DMS153 treated with DMSO at 0.1 percent for 48 hours (cell line): ENCODE measurements at regions not wholly inside any gene's neighbourhood (a gene's known extent, or its start where the extent isn't known, plus 50 kb on each side); places are given as distances from the start of the nearest gene placed in this dataset.
"Not testable (repeated sequence)": the region's sequence is repeated elsewhere in the genome, so short reads cannot be mapped to it uniquely, and the experiment has no call there.

Source experiments
- DNase-seq: peaks from one replicate; lab custom pipeline; 2025; ENCODE audit not compliant: unreplicated experiment; lab: John Stamatoyannopoulos, UW

- no peak for DNase-seq
These were observed 315.7 kb upstream of the NT5E start for GRCh38 chr6:85134172-85134571.

DNA sequence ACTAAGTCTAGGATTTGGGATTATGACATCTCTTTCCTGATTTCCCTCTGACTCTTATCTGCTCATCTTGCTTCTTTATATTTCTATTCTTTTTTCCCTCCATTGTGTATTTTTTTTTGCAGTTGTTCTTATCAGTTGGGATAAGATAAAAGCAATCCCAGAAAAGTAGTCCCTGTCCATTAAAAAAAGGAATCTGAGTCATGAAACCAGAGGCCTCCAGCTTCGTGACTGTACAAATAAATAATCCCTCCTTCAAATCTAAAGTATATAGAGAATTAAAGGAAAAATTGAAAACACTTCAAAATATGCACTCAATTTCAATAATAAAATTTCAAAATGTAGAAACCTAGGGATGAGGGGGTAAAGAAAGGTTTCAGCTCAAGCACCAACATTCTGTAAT lies 317.8 kb upstream of the NT5E start:
- no peak for DNase-seq

DNA sequence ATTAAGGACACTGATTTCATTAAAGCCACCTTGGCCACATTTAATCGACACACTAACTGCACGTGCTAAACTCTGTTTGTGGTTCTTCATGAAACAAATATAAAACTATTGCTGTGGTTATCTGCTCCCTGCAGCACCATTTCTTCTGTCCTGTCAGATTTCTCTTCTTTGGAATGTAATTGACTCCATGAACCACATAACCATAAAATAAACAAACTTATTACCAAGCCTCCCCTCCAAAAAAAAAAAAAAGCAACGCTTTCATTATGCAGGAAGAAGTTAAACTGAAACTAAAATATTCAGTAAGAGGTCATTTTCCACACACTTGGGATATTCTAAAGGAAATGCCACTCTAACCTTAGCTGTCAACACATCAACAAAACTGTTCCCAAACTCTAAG lies 319.1 kb upstream of the NT5E start:
- DNase-seq: no peak

DNA sequence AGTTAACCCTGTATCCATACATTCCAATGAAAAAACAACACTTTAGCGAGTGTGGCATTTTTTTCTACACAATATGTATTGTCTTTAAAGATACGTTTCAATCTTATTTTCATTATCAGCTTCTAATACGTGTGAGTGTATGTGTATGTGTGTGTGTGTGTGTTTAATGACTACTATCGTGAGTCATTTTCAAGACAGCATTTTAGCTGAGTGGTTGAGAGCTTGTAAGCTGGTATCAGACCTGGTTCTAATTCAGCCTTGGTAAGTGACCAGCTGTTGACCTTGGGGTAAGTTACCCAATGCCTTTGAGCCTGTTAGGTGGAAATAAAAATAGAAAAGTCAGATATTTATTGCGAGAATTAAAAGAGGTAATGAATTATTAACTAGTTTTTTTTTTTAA lies 320.0 kb upstream of the NT5E start:
- no peak for DNase-seq

DNA sequence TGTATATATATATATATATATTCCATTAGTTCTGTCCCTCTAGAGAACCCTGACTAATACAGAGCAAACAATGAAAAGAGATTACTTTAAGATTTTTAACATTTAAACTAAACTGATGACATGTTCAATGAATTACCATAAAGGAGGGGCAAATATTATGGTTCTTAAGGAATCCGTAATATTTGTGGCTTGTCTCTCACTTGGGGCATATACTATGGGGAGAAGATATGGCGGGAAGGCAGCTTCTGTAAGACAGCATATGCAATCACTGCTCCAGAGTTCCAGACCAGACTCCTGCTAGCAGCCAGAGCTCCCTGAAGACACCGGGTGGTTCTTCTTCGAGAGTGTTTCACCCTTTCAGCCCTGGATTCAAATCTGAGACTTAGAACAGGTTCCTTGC lies 321.1 kb upstream of the NT5E start:
- no peak for DNase-seq

- not testable (repeated sequence) for DNase-seq
These were observed 321.6 kb upstream of the NT5E start for GRCh38 chr6:85128256-85128655.

- DNase-seq: no peak
These were observed 322.1 kb upstream of the NT5E start for GRCh38 chr6:85127696-85128243.

DNA sequence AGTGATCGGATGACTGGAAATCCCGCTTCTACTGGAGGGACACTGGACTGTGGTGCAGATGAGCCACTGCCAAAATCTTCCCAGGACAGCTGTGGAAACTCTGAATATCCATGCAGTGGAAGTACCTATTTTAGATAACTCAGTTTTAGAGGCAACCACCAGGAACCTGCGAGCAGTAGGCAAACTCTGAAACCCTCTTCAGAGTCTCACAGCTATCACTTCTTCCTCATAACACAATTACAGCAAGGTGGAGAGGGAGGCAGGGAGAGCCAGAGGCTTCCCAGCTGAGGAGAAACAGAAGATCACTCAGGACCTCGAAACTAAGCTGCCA lies 322.8 kb upstream of the NT5E start:
- DNase-seq: no peak

DNA sequence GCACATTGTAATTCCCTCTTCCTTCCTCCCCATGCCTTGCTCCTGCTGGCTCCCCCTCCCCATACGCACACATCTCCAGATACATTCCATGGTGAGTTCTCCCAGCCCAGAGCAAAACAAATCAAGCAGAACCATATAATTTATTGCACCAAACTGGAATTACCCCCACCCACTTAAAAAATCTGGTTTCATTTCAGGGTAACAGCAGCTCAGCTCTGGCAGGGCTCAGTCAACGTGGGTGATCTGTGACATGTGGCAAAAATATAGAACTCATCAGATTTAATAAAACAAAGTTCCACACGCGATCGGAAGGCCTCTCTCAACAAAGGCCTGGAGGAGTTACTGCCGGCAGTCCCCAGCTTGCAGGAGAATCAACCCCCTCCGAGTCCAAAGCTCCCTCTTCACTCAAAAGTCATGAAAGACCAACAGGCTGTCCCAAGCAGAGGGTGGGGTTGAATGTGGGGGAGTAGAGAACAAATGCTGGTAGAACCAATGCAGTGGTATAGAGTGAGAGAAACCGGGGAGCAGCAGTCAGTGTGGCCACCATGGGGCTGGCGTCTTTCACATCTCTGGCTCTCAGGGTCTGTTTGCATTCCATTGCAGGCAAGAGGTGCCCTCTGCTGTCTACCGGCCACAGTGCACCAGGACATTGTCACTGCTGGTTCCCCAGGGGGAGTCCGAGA lies 323.3 kb upstream of the NT5E start:
- no peak for DNase-seq

GRCh38 chr6:85125526-85125925 lies 324.4 kb upstream of the NT5E start:
- no peak for DNase-seq

- DNase-seq: no peak
These were observed 325.2 kb upstream of the NT5E start for GRCh38 chr6:85124472-85125354.

DNA sequence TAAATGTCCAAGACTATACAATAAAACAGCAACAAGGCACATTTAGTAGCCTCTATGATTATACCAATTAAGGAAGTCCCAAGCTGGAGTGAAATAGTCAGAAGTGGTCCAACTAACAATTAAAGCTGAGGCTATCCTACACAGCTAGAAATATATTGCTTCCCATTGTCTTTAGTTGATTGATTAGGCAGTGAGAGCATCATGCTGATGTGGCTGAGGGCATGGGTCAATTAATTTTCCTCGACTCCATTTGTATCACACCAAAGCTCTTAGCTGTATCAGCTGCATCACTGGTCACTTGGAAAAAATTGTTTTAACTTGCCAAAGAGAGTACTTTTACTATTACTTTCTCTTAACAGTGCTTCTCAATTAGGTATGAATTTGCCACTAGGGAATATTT lies 328.7 kb upstream of the NT5E start:
- DNase-seq: no peak

DNA sequence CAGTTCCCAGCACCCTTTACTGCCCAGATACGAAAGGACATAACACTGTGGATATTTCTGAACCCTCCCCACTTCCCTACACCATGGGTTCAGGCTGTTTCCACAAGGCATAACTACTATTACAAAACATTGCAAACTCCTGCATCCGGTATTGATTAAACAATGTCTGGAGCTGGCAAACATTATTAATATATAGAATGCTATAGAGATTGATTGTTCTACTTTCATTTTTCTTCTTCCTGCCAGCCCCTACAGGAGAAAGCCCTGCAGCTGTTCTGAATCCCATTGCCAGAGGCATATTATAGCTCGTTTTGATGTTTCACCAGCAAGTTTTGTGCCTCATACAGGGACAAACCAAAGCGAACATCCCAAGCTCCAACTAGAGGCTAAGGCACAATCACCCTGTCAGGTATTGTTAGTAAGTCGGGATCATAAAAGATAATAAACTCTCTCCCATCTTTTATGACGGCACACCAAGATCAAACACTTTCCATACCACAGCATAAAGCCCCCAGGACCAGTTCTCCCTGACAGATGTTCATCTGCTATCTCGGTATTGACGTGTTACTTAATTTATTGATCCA lies 331.1 kb upstream of the NT5E start:
- no peak for DNase-seq

GRCh38 chr6:85118233-85118632 lies 331.6 kb upstream of the NT5E start:
- no peak for DNase-seq

DNA sequence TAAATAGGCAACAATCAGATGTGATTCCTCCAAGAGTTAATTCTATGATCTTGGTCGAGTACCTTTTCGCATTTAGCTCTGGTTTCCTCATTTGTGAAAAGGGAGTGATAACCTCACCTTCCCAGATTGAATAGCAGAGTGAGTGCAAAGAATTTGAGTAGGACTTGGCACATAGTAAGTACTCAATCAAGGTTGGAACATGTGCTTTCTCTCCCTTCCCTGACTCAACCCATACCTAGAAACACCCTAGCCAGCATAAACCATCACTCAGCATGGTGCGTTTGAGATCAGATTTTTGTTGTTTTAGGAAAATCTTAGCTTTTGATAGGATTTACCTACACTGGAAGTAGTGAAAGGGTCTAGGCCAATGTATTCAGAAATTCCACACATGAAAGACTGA lies 333.4 kb upstream of the NT5E start:
- DNase-seq: no peak

DNA sequence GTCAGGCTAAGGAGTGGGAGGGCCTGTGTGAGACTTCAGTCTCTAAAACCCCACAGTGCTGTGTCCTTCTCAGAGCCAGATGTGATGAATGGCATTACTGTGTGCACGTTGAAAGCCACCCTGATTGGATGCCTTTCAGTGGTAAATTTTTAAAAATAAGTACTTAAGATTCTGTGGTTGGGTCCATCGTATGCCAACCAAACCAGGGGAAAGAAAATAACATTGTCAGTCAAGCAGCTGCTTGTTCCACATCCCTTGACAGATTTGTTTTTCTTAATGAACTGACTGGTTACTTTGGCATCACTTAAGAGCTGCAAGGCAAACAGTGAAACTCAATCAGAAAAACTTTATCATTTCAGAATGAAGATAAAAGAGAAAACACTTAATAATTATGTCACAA lies 334.0 kb upstream of the NT5E start:
- DNase-seq: no peak

DNA sequence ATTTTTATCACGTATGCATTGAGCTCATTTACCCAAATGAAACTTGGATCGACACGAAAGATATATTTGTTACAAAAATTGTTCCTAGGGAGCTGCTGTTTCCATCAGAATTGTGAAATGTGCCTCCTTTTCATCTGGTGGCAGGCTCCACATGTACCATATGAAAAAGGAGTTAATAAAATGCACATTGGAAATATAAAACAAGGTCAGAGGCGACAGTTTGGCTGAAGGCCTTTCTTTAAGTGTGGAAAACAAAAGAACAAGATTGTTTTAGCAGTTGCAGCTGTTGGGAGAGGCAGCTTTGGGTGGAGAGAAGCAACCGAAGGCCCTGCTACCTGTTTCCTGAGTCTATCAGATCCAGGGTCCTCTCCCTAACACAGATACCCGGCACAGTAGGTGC lies 334.5 kb upstream of the NT5E start:
- no peak for DNase-seq

GRCh38 chr6:85114581-85114935 lies 335.3 kb upstream of the NT5E start:
- DNase-seq: no peak

- no peak for DNase-seq
These were observed 335.8 kb upstream of the NT5E start for GRCh38 chr6:85113934-85114580.

GRCh38 chr6:85112540-85112939 lies 337.3 kb upstream of the NT5E start:
- no peak for DNase-seq

DNA sequence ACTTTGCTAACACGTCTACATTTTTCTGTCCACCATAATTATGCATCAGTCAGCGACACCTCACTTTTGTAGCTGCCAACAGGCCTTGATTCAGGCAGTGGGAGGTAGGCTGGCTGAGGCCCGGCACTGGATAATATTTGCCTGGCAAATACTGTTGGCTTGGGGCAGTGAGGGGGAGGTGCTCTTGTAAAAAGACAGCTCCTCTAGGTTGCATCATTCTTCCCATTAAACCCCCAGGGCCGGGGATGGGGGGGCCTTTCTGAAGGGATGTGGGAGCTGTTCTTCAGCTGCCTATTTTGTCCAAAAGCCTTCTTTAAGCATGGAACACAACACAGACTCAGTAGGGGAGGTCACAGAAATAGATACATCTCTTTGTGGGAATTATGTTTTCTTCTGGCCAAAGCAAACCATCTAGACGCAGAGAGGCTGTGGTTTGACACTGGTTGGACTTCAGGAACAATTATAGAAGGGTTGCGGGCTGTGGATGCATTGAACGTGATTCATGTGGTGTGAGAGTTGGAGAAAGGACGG lies 338.3 kb upstream of the NT5E start:
- no peak for DNase-seq
